ENCODE measurements at regions not wholly inside any gene's neighbourhood (a gene's known extent, or its start where the extent isn't known, plus 50 kb on each side); places are given as distances from the start of the nearest gene placed in this dataset.
"Not testable (repeated sequence)": the region's sequence is repeated elsewhere in the genome, so short reads cannot be mapped to it uniquely, and the experiment has no call there.

DNA sequence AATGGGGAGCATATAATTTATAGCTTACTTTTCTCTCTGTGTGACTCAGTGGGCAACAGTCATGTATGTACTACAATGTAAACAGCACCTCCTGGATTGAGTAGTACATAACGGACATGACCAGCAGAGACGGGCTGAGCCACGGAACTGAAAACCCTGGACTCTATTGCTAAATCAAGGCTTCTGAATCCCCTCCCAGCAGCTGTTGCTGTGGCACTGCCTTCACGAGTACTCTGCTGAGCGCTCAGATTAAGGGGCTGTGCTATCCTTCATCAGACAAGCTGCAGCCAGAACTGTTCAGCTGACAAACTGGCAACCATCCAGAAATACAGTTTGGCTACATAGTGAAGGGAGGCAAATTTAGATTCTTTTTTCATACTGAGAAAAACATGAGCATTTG lies 131.3 kb upstream of the CCDC180 start:
- no peak for DNase-seq (ENCODE audit: low read depth)

DNA sequence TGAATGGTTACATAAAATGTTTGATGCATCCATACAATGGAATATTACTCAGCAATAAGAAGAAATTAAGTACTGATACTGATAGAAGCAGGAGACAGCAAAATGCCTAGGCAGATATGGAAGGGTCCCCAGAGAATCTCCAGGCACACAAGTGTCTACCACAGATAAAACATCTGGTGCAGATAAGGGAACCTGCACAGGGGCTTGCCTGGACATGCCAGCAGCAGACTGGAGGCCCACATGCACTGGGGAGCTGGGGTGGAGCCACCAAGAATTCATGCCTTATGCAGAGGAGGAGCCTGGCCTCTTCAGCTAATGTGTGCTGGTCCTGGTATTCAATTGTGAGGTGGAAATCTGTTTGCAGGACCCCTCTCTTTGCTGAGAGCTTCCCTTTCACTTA lies 129.2 kb upstream of the CTSV start:
- not testable (repeated sequence) for DNase-seq (ENCODE audit: low read depth)

DNA sequence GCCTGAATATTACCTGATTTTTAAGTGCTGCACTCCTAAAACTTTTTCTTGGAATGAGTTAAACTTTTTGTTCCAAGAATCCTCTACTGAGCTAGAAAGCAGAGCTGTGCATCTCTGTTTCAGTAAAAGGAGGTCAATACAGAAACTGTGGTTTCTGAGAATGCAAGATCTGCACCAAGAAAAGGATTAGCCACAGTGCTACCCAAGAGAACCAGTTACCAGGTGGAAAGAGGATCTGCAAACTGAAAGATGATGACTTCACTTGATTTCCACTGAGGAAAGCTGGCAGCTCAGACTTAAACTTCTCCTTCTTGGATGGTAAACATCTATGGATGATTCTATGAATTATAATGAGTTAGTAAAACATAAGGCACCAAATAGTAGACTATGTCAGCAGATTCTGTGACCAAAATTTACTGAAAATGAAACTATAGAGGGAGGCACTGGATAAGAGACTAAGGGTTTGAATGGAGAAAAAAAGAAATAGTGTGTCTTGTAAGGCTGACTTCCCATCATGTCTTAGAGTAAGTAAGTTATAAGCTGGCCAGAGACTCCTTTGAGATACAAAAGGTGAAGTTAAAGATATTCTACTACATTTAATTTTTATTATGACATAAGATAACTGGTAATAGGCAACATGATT lies 127.7 kb upstream of the CTSV start:
- DNase-seq (ENCODE audit: low read depth), result not testable (repeated sequence)

DNA sequence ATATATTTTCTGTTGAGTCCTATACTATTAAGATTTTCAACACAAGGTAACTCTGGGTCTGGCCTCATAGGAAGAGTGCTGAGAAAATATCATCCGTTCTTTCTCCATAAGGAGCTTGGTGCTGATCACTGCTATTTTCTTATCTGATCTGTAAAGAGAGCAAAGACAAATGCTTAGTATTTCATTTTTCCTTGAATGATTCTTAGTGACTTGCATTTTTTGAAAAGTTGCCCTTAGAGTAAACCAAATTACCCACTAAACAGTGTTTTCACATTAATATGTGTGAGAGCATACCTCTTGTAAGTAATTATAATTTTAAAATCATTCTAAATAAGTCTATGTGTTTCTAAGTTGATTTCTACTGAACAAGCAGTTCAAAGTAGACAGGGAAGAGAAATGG lies 121.3 kb upstream of the CTSV start:
- DNase-seq (ENCODE audit: low read depth), result no peak

DNA sequence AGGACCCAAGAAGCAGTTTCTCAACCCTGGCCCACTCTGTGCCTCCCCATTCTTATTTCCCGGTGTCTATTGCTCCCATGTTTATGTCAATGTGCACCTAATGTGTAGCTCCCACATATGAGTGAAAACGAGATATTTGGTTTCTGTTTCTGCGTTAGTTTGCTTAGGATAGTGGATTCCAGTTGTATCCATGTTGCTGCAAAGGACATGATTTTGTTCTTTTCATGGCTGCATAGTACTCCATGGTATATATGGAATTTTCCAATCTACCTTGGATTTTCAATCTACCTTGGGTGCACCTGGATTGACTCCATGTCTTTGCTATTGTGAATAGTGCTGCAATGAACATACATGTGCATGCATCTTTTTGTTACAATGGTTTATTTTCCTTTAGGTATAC lies 119.8 kb upstream of the CTSV start:
- not testable (repeated sequence) for DNase-seq (ENCODE audit: low read depth)

DNA sequence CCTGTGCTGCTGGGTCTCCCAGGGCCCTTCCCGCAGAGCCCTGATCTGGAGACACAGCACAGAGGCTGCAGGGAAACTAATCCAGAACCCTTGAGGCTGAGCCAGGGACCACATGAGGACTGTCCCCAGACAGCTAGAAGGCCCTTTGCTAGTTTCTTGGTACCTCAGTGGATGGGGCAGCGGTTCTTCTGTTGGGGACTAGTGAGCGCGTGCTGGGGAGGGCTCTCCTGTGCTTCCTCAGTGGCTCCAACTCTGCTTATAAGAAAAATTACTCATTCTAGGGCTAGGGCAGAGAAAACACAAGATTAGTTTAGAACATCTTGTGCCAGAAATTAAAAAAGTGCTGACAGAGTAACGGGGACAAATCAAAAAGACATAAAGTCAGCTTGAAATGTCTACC lies 116.5 kb upstream of the CTSV start:
- DNase-seq (ENCODE audit: low read depth), result not testable (repeated sequence)

DNA sequence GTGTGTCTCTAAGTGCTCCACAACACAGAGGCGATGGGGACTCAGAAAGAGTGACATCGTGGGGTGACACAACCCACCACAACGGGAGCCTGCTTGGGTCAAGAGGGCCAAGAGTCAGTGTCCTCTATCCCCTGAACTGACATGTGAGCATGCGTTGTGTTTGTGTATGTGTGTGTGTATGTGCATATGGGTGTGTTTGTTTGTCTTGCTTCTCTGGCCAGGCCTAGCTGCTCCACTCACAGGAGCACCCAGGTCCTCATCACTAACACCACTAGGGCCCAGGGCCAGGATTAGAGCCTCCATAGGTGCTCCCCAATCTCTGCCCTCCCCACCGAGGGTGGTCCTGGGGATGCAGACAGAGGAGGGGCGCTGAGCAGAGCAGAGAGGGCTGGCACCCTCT lies 115.0 kb upstream of the CTSV start:
- DNase-seq (ENCODE audit: low read depth), result no peak

DNA sequence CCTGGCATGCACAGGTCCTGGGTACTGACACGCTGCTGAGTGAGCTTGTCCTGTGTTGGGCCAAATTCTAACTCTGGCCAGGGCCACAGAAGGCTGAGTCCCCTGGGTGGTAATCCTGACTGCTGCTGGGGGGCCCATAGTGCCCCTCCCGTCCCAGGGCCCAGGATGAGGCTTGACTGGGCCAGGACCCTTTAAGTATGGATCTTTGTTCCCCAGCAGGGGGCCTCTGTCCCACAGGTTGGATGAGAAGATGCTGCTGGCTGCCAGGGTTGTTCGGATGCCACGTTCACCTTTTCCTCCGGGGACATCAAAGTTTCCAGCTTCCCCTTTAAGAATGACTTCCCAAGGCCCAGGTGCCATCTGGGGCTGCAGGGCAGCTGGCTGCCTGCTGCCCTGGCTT lies 114.2 kb upstream of the CTSV start:
- not testable (repeated sequence) for DNase-seq (ENCODE audit: low read depth)

DNA sequence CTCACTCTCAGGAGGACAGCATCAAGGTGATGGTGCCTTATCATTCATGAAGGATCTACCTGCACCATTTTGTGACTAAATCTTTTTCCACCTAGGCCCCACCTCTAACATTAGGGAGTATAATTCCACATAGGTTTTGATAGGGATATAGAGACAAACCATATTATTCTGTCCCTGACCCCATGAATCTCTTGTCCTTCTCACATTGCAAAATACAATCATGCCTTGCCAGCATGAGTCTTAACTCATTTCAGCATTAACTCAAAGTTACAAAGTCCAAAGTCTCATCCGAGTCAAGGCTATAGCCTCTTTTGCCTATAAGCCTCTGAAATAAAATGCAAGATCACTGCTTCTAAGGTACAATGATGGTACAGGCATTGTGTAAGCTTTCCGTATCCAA lies 111.5 kb upstream of the CTSV start:
- DNase-seq (ENCODE audit: low read depth), result not testable (repeated sequence)

DNA sequence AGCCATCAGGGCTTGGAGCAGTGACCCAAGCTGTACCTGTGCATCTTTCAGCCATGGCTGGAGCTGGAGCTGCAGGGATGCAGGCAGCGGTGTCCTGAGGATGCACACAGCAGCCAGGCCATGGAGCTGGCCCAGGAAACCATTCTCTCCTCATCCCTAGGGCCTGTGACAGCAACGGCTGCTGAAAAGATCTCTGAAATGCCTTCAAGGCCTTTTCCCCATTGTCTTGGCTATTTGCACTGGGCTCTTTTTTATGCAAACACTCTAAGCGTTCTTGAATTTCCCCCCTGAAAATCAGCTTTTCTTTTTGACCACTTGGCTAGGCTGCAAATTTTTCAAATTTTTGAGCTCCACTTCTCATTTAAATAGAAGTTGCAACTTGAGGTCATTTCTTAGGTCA lies 109.5 kb upstream of the CTSV start:
- DNase-seq (ENCODE audit: low read depth), result not testable (repeated sequence)

DNA sequence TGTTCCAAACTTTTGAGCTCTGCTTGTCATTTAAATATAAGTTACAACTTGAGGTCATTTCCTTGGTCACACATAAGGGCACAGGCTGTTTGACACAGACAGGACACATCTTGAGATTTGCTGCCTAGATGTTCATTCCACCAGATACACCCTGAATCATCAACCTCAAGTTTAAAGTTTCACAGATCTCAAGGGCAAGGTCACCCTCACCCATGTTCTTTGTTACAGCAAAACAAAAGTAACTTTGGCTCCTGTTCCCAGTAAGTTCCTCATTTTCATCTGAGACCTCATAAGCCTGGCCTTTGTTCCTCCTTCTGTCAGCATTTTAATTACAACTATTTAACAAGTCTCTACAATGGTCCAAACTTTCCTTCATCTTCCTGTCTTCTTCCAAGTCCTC lies 106.7 kb upstream of the CTSV start:
- DNase-seq (ENCODE audit: low read depth), result not testable (repeated sequence)

DNA sequence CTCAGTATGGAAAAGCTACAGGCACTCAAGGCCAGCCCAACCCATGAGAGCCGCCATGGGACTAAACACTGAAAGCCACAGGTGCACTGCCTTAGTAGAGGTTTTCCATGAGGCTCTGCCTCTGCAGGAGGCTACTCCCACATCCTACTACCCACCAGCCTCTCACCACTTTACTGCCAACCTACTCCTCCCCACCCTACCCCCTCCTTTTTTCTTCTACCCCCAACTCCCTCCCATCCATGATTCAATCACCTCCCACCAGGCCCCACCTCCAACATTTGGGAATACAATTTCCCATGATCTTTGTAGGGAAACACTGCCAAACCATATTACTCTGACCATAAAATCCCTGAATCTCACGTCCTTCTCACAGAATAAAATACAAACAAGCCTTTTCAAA lies 101.6 kb upstream of the CTSV start:
- DNase-seq (ENCODE audit: low read depth), result no peak

DNA sequence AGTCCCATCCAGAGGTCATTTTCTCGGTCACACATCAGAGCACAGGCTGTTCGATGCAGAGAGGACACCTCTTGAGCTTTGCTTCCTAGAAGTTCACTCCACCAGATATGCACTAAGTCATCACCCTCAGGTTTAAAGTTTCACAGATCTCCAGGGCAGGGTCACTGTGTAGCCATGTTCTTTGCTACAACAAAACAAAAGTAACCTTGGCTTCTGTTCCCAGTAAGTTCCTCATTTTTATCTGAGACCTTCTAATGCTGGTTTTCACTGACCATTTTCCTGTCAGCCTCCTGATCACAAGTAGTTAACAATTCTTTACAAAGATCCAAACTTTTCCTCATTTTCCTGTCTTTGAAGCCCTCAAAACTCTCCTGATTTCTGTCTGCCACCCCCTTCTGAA lies 97.5 kb upstream of the CTSV start:
- no peak for DNase-seq (ENCODE audit: low read depth)

DNA sequence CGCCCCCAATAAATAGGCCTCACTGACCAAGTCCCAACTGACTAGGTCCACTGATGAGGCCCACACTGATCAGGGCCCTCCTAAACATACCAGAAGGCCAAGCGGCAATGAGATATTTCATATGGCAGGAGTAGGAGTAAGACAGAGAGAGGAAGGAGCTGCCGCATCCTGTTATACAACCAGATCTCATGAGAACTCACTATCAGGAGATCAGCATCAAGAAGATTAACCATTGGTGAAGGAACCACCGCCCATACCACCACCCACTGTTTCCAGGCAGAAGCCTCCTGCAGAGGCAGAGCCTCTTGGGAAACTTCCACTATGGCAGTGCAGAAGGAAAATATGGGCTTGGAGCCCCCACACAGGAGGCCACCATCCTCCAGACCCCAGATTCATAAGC lies 95.0 kb upstream of the CTSV start:
- not testable (repeated sequence) for DNase-seq (ENCODE audit: low read depth)

DNA sequence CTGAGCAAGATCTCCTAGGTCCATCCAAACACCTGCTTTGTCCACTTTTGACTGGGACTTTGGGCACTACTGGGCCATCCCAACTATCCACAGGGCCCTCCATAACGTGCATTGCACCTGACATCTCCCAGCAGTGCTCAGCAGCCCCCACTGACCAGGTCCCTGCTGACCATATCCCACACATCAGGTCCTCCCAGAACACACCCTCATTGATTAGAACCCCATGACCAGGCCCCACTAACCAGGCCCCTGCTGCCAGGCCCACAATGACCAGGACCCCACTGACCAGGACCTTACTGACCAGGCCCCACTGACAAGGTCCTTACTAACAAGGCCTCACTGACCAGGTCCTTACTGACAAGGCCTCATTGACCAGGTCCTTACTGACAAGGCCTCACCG lies 93.9 kb upstream of the CTSV start:
- no peak for DNase-seq (ENCODE audit: low read depth)

DNA sequence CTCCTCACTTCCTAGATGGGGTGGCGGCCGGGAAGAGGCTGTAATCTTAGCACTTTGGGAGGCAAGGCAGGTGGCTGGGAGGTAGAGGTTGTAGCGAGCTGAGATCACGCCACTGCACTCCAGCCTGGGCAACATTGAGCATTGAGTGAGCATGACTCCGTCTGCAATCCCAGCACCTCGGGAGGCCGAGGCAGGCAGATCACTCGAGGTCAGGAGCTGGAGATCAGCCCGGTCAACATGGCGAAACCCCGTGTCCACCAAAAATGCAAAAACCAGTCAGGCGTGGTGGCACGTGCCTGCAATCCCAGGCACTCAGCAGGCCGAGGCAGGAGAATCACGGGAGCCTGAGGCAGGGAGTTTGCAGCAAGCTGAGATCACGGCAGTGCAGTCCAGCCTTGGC lies 91.9 kb upstream of the CTSV start:
- DNase-seq (ENCODE audit: low read depth), result not testable (repeated sequence)

DNA sequence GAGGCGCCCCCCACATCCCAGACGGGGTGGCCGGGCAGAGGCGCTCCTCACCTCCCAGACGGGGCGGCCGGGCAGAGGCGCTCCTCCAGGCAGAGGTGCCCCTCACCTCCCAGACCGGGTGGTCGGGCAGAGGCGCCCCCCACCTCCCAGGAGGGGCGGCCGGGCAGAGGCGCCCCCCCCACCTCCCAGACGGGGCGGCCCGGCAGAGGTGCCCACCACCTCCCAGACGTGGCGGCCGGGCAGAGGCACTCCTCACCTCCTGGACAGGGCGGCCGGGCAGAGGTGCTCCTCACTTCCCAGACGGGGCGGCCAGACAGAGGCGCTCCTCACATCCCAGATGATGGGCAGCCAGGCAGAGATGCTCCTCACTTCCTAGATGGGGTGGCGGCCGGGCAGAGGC lies 91.4 kb upstream of the CTSV start:
- not testable (repeated sequence) for DNase-seq (ENCODE audit: low read depth)

DNA sequence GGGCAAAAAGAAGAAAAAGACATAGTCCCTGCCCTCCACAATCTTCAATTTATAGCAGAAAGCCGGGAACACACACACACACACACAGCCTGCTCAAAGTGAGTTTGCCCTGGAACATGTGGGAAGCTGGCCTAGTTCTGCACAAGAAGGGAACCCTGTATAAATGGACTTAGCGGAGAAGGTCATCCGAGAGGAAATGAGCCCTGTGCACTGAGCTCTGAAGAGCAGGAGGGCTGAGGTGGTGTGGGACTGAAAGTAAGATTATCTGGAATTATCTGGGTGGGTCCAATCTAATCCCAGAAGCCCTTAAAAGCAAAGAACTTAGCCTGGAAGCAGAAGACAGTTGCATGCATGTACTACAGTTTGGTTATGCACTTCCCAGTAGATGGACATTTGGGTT lies 90.0 kb upstream of the CTSV start:
- DNase-seq (ENCODE audit: low read depth), result no peak

DNA sequence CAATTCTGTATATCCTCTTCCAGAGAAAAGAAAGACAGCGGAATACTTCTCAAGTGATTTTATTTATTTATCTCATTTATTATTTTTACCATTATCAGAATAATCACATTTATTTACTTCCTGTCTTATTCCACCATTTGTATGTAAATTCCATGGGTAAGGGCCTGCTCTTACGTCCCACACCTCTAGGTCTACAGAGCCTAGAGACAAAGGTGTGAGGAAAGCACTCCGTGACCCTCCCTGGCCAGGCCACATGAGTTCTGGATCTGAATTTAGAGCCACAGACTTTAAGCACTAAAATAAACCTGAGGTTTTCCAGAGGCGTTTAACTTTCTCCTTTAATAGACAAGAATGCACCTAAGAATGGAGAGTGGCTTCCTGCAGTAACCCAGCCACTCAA lies 85.3 kb upstream of the CTSV start:
- DNase-seq (ENCODE audit: low read depth), result no peak

DNA sequence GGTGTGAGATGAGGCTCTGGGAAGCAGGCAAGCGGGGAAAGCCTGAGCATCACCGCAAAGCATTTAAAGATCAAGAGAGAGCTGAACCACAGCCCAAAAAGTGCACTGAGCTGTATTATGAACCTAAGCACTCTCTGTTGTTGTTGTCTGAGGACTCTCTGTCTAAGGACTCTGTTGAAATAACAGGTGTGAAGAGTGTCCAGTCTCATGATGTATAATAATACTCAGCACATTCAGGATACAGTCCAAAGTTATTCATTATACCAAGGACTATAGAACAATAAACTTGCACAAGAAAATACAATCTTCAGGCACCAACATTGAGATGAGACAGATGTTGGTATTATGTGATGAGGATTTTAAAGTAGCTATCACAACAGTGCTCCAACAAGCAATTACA lies 71.8 kb upstream of the CTSV start:
- no peak for DNase-seq (ENCODE audit: low read depth)

DNA sequence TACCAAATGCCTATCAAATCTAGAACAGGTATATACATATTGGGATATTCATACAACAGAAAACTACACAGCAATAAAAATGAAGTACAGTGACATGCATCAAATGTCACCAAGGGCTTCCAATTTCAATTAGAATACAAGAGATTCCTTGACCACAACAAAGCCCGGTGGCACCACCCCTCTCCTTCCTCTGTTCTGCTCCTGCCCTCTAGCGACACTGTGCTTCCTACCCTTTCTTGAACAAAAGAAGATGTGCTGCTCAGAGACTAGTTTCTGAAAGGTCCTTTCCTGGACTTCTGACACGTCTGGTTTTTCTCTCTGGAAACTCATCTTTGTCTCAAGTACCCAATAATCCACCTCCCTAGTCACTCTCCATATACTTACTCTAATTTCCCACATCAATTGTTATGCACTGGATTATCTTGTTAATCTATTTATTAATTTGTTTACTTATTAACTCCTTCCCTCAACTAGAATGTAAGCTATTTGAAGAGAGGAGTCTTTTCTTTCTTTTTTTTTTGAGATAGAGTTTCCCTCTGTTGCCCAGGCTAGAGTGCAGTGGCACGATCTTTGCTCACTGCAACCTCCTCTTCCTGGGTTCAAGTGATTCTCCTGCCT lies 70.4 kb upstream of the CTSV start:
- no peak for DNase-seq (ENCODE audit: low read depth)

DNA sequence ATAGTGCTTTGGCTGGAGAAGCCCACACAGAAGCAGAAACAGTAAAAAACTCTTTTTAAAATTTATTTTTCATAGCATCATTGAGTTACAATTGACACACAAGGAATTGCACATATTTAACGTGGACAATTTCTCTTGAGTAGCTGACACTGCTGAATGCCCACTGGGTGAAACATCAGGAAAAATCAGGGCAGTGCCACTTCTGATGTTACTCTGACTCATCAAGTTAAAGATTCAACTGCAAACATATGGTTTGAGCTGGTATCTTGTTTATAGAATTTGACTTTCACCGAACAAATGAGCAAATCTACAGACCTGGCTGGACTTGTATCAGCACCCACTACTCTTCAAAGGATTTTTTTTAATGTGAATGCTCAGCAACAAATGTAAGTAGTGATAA lies 66.3 kb upstream of the CTSV start:
- not testable (repeated sequence) for DNase-seq (ENCODE audit: low read depth)

DNA sequence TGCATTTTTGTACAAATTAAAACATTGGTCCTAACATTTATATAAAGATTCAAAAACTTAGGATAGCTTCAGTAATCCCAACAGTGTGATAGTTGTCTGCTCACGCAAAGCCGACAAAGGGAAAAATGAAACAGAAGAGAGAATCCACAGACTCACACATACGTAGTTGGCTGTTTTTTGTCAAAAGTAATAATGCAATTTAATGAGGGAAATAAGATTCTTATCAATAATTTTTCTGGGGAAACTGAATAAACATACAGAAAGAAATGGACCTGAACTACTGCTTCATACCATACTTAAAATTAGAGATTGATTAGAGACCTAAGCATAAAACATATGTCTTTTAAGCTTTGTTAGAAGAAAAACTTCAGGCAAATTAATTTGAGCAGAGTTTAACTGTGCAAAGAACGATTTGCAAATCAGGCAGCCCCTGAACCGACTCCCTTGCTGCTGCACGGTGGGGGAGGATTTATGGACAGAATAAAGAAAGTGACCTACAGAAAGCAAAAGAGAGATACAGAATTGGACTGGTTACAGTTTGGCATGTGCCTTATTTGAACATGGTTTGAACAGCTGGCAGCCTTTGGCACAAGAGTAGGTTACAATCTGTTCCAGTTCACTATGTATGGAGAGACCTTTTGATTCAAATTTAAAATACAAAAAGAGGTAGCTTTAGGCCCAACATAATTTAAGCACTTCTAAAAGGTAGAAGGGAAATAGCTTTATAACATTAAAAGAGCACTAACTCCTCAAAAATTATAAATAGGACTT lies 64.9 kb upstream of the CTSV start:
- not testable (repeated sequence) for DNase-seq (ENCODE audit: low read depth)
